SU-DHL-6 (cell line): ENCODE measurements at regions not wholly inside any gene's neighbourhood (a gene's known extent, or its start where the extent isn't known, plus 50 kb on each side); places are given as distances from the start of the nearest gene placed in this dataset.

Experiments used
- H2AFZ ChIP-seq: fragments of 200-600 bp; sonication (generic); 2 replicates; pipeline ENCODE4 v1.6.1; 2014; ENCODE audit warnings: low read depth, mild to moderate bottlenecking, moderate library complexity, mixed read lengths, antibody characterized with exemption, low read length; ENCODE audit not compliant: severe bottlenecking
- H3F3A ChIP-seq: fragments of 200-600 bp; shearing (Covaris generic); 2 replicates; pipeline ENCODE4 v1.6.0; 2016; ENCODE audit warnings: antibody characterized with exemption, mild to moderate bottlenecking; ENCODE audit not compliant: insufficient read depth
- H3K27ac ChIP-seq: fragments of 200-600 bp; sonication (generic); 2 replicates; pipeline ENCODE4 v1.5.1; 2016; ENCODE audit warnings: low read depth, mild to moderate bottlenecking, low read length, moderate library complexity, mixed read lengths
- H3K27me3 ChIP-seq: fragments of 200-600 bp; sonication (generic), shearing (Covaris generic); 2 replicates; pipeline ENCODE4 v1.6.0; 2014; ENCODE audit warnings: mild to moderate bottlenecking, low read length
- H3K36me3 ChIP-seq: fragments of 200-600 bp; sonication (generic); 2 replicates; pipeline ENCODE4 v1.6.1; 2014; ENCODE audit warnings: mild to moderate bottlenecking, low read length, mixed read lengths
- H3K4me2 ChIP-seq: fragments of 300-600, 200-600 bp; shearing (Covaris generic), sonication (generic); 2 replicates; pipeline ENCODE4 v1.6.0; 2014; ENCODE audit warnings: low read length, low read depth, mild to moderate bottlenecking; ENCODE audit not compliant: poor library complexity, severe bottlenecking
- H3K4me3 ChIP-seq: fragments of 200-600 bp; sonication (generic); 2 replicates; pipeline ENCODE4 v1.5.1; 2014; ENCODE audit warnings: antibody characterized with exemption, low read length, mild to moderate bottlenecking, mixed read lengths; ENCODE audit not compliant: insufficient read depth, poor library complexity, severe bottlenecking
- H3K79me2 ChIP-seq: fragments of 200-600 bp; sonication (generic); 2 replicates; pipeline ENCODE4 v1.6.1; 2014; ENCODE audit warnings: mild to moderate bottlenecking, low read length, moderate library complexity; ENCODE audit not compliant: insufficient read depth
- H3K9ac ChIP-seq: fragments of 200-600 bp; sonication (generic); 2 replicates; pipeline ENCODE4 v1.7.0; 2014; ENCODE audit warnings: mild to moderate bottlenecking, low read length
- H3K9me2 ChIP-seq: fragments of 200-600 bp; sonication (generic); replicated peaks from 2 replicates; pipeline ENCODE4 v1.6.1; 2014; ENCODE audit warnings: low read length; ENCODE audit not compliant: insufficient read depth
- H3K9me3 ChIP-seq: fragments of 200-600 bp; sonication (generic); 2 replicates; pipeline ENCODE4 v1.6.1; 2014; ENCODE audit warnings: low read length, mixed read lengths; ENCODE audit not compliant: insufficient read depth
- H4K20me1 ChIP-seq: fragments of 200-600 bp; sonication (generic); 2 replicates; pipeline ENCODE4 v1.6.1; 2014; ENCODE audit warnings: low read depth, mild to moderate bottlenecking, antibody characterized with exemption, low read length, moderate library complexity, mixed read lengths
- CTCF ChIP-seq: fragments of 200-600 bp; sonication (generic); IDR thresholded peaks from one replicate; pipeline ENCODE4 v1.5.1; 2017; ENCODE audit warnings: antibody characterized with exemption, mild to moderate bottlenecking, low read length, moderate library complexity; ENCODE audit not compliant: insufficient read depth, poor library complexity, severe bottlenecking
- EZH2phosphoT487 ChIP-seq: fragments of 200-600 bp; sonication (generic), shearing (Covaris generic); conservative IDR thresholded peaks from 2 replicates; pipeline ENCODE4 v1.6.1; 2018; ENCODE audit warnings: mild to moderate bottlenecking, antibody characterized with exemption, low read length, moderate library complexity, mixed read lengths

- no peak overlapping the region for H3K4me2 ChIP-seq
- H3K4me3 ChIP-seq, result no peak overlapping the region
- no peaks in the 10 kb centered on the region for H3F3A ChIP-seq
- H4K20me1 ChIP-seq, result no peaks in the 10 kb centered on the region
- H3K9me3 ChIP-seq, result no peaks in the 10 kb centered on the region
- no peak overlapping the region for H3K9ac ChIP-seq
- H3K79me2 ChIP-seq, result no peaks in the 10 kb centered on the region
- no peaks in the 10 kb centered on the region for H3K36me3 ChIP-seq
- H3K9me2 ChIP-seq, result no peaks in the 10 kb centered on the region
- no peak overlapping the region for H3K27ac ChIP-seq
- no peak overlapping the region for H2AFZ ChIP-seq
- H3K27me3 ChIP-seq, result no peaks in the 10 kb centered on the region
- no peak for TF ChIP-seq EZH2phosphoT487
- no peak for TF ChIP-seq CTCF
Observed at GRCh38 chr1:244339073-244339692, 112.5 kb downstream of the ADSS2 start.

GRCh38 chr1:244339776-244340175, 111.9 kb downstream of the ADSS2 start:
- Histone ChIP-seq H3K27me3 (no peaks in the 10 kb centered on the region), H3K9me3 (no peaks in the 10 kb centered on the region), H3K4me3 (no peak overlapping the region), H4K20me1 (no peaks in the 10 kb centered on the region), H3F3A (no peaks in the 10 kb centered on the region), H3K27ac (no peak overlapping the region), H3K9me2 (no peaks in the 10 kb centered on the region), H2AFZ (no peak overlapping the region), H3K36me3 (no peaks in the 10 kb centered on the region), H3K9ac (no peak overlapping the region), H3K4me2 (no peak overlapping the region), H3K79me2 (no peaks in the 10 kb centered on the region)
- TF ChIP-seq CTCF, result no peak
- no peak for TF ChIP-seq EZH2phosphoT487

GRCh38 chr1:244340396-244340795, 111.3 kb downstream of the ADSS2 start:
- Histone ChIP-seq H3K27me3 (no peaks in the 10 kb centered on the region), H3K9me3 (no peaks in the 10 kb centered on the region), H2AFZ (no peak overlapping the region), H3K9ac (no peak overlapping the region), H3K4me2 (no peak overlapping the region), H3F3A (no peaks in the 10 kb centered on the region), H3K79me2 (no peaks in the 10 kb centered on the region), H3K9me2 (no peaks in the 10 kb centered on the region), H3K4me3 (no peak overlapping the region), H4K20me1 (no peaks in the 10 kb centered on the region), H3K27ac (no peak overlapping the region), H3K36me3 (no peaks in the 10 kb centered on the region)
- TF ChIP-seq CTCF (no peak), EZH2phosphoT487 (no peak)
